DOHH2 (cell line): ENCODE measurements at regions not wholly inside any gene's neighbourhood (a gene's known extent, or its start where the extent isn't known, plus 50 kb on each side); places are given as distances from the start of the nearest gene placed in this dataset.

Experiments
- CTCF ChIP-seq: fragments of 200-600 bp; sonication (generic); IDR thresholded peaks from one replicate; pipeline ENCODE4 v1.5.1; 2014; ENCODE audit warnings: antibody characterized with exemption, mild to moderate bottlenecking, low read depth, low read length; ENCODE audit not compliant: poor library complexity, severe bottlenecking
- EZH2phosphoT487 ChIP-seq: fragments of 200-600 bp; sonication (generic); IDR thresholded peaks from 2 replicates; pipeline ENCODE4 v1.6.1; 2017; ENCODE audit warnings: borderline replicate concordance, mild to moderate bottlenecking, antibody characterized with exemption, low read length, moderate library complexity, mixed read lengths

DNA sequence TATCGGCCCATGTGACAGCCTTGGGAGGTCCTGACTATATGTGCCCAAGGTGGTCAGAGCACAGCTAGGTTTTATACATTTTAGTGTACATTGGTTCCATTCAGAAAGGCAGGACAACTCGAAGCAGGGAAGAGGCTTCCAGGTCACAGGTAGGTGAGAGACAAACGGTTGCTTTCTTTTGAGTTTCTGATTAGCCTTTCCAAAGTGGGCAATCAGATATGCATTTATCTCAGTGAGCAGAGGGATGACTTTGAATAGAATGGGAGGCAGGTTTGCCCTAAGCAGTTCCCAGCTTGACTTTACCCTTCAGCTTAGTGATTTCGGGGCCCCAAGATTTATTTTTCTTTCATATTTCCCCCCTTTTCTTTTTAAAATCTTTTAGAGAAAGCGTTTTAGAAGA, 87.6 kb upstream of the PPP2R5C start:
- TF ChIP-seq CTCF (no peak), EZH2phosphoT487 (no peak)
